ENCODE measurements at regions not wholly inside any gene's neighbourhood (a gene's known extent, or its start where the extent isn't known, plus 50 kb on each side); places are given as distances from the start of the nearest gene placed in this dataset.

- Mint-ChIP-seq H3K4me3 (no peak overlapping the region), H3K4me1 (no peaks in the 10 kb centered on the region), H3K27ac (no peak overlapping the region), H3K9me3 (no peaks in the 10 kb centered on the region), H3K27me3 (ENCODE audit: low read depth) (no peaks in the 10 kb centered on the region), H3K36me3 (ENCODE audit: insufficient read depth in 1 of 3, low read depth in 3 of 3) (no peaks in the 10 kb centered on the region)
- Histone ChIP-seq H4K8ac (replicated peaks; ENCODE audit: insufficient read length, low read depth, low read length) (no peak overlapping the region), H4K20me1 (ENCODE audit: control insufficient read depth, insufficient read depth, insufficient read length) (no peaks in the 10 kb centered on the region), H4K91ac (ENCODE audit: insufficient read length, low read depth, low read length) (no peak overlapping the region), H3K27ac (ENCODE audit: insufficient read length, low read depth, low read length) (no peak overlapping the region), H2BK12ac (ENCODE audit: insufficient read length, low read depth, low read length) (no peak overlapping the region), H3K9me3 (ENCODE audit: control insufficient read depth, low read depth, low read length) (no peaks in the 10 kb centered on the region), H4K5ac (ENCODE audit: insufficient read length, low read depth, low read length) (no peak overlapping the region), H2BK5ac (ENCODE audit: insufficient read length, low read length) (no peak overlapping the region), H3K4me2 (ENCODE audit: insufficient read depth, insufficient read length, low read length) (no peak overlapping the region), H3K56ac (ENCODE audit: insufficient read length, low read depth, low read length) (no peak overlapping the region), H3K18ac (ENCODE audit: insufficient read length, low read depth, low read length) (no peak overlapping the region), H3K79me1 (ENCODE audit: insufficient read depth, low read depth, low read length, poor library complexity, severe bottlenecking) (no peaks in the 10 kb centered on the region), H3K14ac (ENCODE audit: insufficient read depth, low read length) (no peak overlapping the region), H3K23me2 (ENCODE audit: insufficient read length, low read depth, low read length, poor library complexity, severe bottlenecking) (no peaks in the 10 kb centered on the region), H3K79me2 (ENCODE audit: insufficient read depth, low read length) (no peaks in the 10 kb centered on the region), H2BK20ac (ENCODE audit: low read depth, low read length, poor library complexity, severe bottlenecking) (no peak overlapping the region), H3K23ac (ENCODE audit: insufficient read length, low read depth, low read length) (no peak overlapping the region), H2AFZ (ENCODE audit: low read length) (no peak overlapping the region), H2AK5ac (ENCODE audit: insufficient read length, low read length) (no peak overlapping the region), H3K9ac (ENCODE audit: extremely low read depth, insufficient read length, low read length) (no peak overlapping the region), H3T11ph (ENCODE audit: low read length) (no peak overlapping the region), H2BK120ac (ENCODE audit: low read depth, low read length, poor library complexity, severe bottlenecking) (no peak overlapping the region), H3K27me3 (ENCODE audit: insufficient read depth, low read length) (no peaks in the 10 kb centered on the region), H3K4ac (ENCODE audit: low read depth, low read length) (no peak overlapping the region), H3K4me1 (ENCODE audit: insufficient read depth, low read length) (no peaks in the 10 kb centered on the region), H2BK15ac (ENCODE audit: low read depth, low read length) (no peak overlapping the region)
- TF ChIP-seq, protein P1, sequence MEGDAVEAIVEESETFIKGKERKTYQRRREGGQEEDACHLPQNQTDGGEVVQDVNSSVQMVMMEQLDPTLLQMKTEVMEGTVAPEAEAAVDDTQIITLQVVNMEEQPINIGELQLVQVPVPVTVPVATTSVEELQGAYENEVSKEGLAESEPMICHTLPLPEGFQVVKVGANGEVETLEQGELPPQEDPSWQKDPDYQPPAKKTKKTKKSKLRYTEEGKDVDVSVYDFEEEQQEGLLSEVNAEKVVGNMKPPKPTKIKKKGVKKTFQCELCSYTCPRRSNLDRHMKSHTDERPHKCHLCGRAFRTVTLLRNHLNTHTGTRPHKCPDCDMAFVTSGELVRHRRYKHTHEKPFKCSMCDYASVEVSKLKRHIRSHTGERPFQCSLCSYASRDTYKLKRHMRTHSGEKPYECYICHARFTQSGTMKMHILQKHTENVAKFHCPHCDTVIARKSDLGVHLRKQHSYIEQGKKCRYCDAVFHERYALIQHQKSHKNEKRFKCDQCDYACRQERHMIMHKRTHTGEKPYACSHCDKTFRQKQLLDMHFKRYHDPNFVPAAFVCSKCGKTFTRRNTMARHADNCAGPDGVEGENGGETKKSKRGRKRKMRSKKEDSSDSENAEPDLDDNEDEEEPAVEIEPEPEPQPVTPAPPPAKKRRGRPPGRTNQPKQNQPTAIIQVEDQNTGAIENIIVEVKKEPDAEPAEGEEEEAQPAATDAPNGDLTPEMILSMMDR (conservative IDR thresholded peaks at IDR 0.05), result no peak
- no peak for DNase-seq
- no CpG with 5 or more reads among the region's 6 CpGs for WGBS (ENCODE audit: extremely low coverage, insufficient read length, low lambda C conversion rate)
Measured at GRCh38 chr12:87157791-87158190, 871.4 kb downstream of the C12orf50 start.
